ENCODE measurements at regions not wholly inside any gene's neighbourhood (a gene's known extent, or its start where the extent isn't known, plus 50 kb on each side); places are given as distances from the start of the nearest gene placed in this dataset.

- no peak for DNase-seq (ENCODE audit: low spot score)
These were observed 136.0 kb upstream of the FAM20C start for GRCh38 chr7:56291-56913.

GRCh38 chr7:57071-57470, 135.3 kb upstream of the FAM20C start:
- DNase-seq (ENCODE audit: low spot score), result no peak

- DNase-seq (ENCODE audit: low spot score), result no peak
These were observed 134.7 kb upstream of the FAM20C start for GRCh38 chr7:57482-58255.

- no peak for DNase-seq (ENCODE audit: low spot score)
These were observed 134.1 kb upstream of the FAM20C start for GRCh38 chr7:58316-58715.

- no peak for DNase-seq (ENCODE audit: low spot score)
These were observed 133.0 kb upstream of the FAM20C start for GRCh38 chr7:59079-60016.

- DNase-seq (ENCODE audit: low spot score), result no peak
These were observed 132.2 kb upstream of the FAM20C start for GRCh38 chr7:60017-60675.

- DNase-seq (ENCODE audit: low spot score), result no peak
These were observed 131.7 kb upstream of the FAM20C start for GRCh38 chr7:60706-61105.

GRCh38 chr7:61111-61510, 131.3 kb upstream of the FAM20C start:
- no peak for DNase-seq (ENCODE audit: low spot score)

GRCh38 chr7:61576-62360, 130.6 kb upstream of the FAM20C start:
- no peak for DNase-seq (ENCODE audit: low spot score)

GRCh38 chr7:62361-63116, 129.8 kb upstream of the FAM20C start:
- no peak for DNase-seq (ENCODE audit: low spot score)

- no peak for DNase-seq (ENCODE audit: low spot score)
These were observed 129.3 kb upstream of the FAM20C start for GRCh38 chr7:63117-63480.

GRCh38 chr7:63521-64021, 128.8 kb upstream of the FAM20C start:
- DNase-seq (ENCODE audit: low spot score), result no peak

- peak; percentile 68 for DNase-seq (ENCODE audit: low spot score)
These were observed 128.1 kb upstream of the FAM20C start for GRCh38 chr7:64098-64915.

GRCh38 chr7:64916-65341, 127.4 kb upstream of the FAM20C start:
- DNase-seq (ENCODE audit: low spot score), result no peak

- DNase-seq (ENCODE audit: low spot score), result no peak
These were observed 126.8 kb upstream of the FAM20C start for GRCh38 chr7:65554-65953.

- DNase-seq (ENCODE audit: low spot score), result no peak
These were observed 126.1 kb upstream of the FAM20C start for GRCh38 chr7:66296-66695.

- DNase-seq (ENCODE audit: low spot score), result no peak
These were observed 125.6 kb upstream of the FAM20C start for GRCh38 chr7:66741-67140.

GRCh38 chr7:67661-68395, 124.5 kb upstream of the FAM20C start:
- DNase-seq (ENCODE audit: low spot score), result no peak

- no peak for DNase-seq (ENCODE audit: low spot score)
These were observed 123.7 kb upstream of the FAM20C start for GRCh38 chr7:68629-69028.
